Esophagus muscularis mucosa (tissue), 4 donors: ENCODE measurements at regions not wholly inside any gene's neighbourhood (a gene's known extent, or its start where the extent isn't known, plus 50 kb on each side); places are given as distances from the start of the nearest gene placed in this dataset.

Experiments used
- CTCF ChIP-seq, 3 experiments: fragments of 200-600 bp in 2 of 3; fragments of 450-650 bp in 1 of 3; sonication (generic) in 2 of 3; IDR thresholded peaks; one replicate each; pipeline ENCODE4 v1.5.1; 2017 to 2019; ENCODE audit warnings: antibody characterized with exemption in 3 of 3, mild to moderate bottlenecking in 2 of 3, moderate library complexity in 1 of 3
- EP300 ChIP-seq: sonication (generic); formaldehyde crosslinking; IDR thresholded peaks from one replicate; pipeline ENCODE4 v1.6.1; 2017; ENCODE audit warnings: antibody characterized with exemption
- POLR2AphosphoS5 ChIP-seq, 2 donors: sonication (generic); formaldehyde crosslinking; IDR thresholded peaks; one replicate each; pipeline ENCODE4 v1.6.1; 2017; ENCODE audit warnings: antibody characterized with exemption in 2 of 2

GRCh38 chr4:24470666-24471485 lies 113.5 kb downstream of the DHX15 start:
- no peak for TF ChIP-seq CTCF (IDR thresholded peaks at IDR 0.05)
- TF ChIP-seq EP300: no peak
- TF ChIP-seq POLR2AphosphoS5 (IDR thresholded peaks at IDR 0.05): no peak
